Suppressor macrophage (primary cell): ENCODE measurements at regions not wholly inside any gene's neighbourhood (a gene's known extent, or its start where the extent isn't known, plus 50 kb on each side); places are given as distances from the start of the nearest gene placed in this dataset.

Experiments
- DNase-seq, 4 experiments: peaks; one replicate each; pipeline ENCODE4 v3.0.0-alpha.2; 2020 to 2022

DNA sequence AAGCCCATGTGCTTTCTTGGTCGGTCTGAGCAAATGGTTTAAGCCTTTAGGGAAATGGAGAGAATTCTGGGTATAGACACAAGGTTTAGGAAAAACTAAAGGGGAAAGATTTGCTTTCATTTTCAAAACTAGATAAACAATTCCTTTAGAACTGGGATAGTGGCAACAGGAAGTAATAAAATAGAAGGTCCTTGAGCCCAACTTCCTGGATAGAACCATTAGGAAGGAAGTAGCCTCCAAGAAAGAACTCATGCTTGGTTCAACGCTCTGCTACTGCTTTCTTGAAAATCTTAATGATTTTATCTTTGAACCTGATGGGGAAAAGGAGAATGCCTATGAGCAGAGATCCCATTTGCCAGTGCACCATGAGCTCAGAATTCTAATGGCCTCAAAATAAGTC lies 147.0 kb upstream of the THRB start:
- peak in 3 of 4 experiments; percentile 6 to 22 (median 16) for DNase-seq

GRCh38 chr3:24645047-24645446 lies 150.4 kb upstream of the THRB start:
- DNase-seq: no peak

DNA sequence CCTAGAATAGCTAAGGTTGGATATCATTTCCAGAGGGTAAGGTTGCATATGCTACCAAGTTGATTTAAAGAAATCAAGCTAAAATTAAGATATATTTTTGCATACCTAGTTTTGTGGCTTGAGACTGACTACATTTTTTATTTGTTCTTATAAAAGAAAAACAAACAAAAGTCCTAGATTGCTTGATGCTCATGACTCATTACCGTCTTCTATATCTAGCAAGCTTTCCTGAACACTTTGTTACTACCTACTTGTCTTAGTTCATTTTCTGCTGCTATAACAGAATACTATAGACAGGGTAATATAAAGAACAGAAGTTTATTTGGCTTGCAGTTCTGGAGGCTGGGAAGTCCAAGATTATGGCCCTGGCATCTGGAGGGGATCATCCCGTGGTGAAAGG lies 152.1 kb upstream of the THRB start:
- no peak for DNase-seq

GRCh38 chr3:24648063-24648462 lies 153.4 kb upstream of the THRB start:
- no peak for DNase-seq

GRCh38 chr3:24650839-24651238 lies 156.2 kb upstream of the THRB start:
- DNase-seq: no peak

- no peak for DNase-seq
Observed at GRCh38 chr3:24657870-24658510, 163.3 kb upstream of the THRB start.

- peak in 2 of 4 experiments; percentile 34 to 55 for DNase-seq
Observed at GRCh38 chr3:24661175-24661584, 166.5 kb upstream of the THRB start.

DNA sequence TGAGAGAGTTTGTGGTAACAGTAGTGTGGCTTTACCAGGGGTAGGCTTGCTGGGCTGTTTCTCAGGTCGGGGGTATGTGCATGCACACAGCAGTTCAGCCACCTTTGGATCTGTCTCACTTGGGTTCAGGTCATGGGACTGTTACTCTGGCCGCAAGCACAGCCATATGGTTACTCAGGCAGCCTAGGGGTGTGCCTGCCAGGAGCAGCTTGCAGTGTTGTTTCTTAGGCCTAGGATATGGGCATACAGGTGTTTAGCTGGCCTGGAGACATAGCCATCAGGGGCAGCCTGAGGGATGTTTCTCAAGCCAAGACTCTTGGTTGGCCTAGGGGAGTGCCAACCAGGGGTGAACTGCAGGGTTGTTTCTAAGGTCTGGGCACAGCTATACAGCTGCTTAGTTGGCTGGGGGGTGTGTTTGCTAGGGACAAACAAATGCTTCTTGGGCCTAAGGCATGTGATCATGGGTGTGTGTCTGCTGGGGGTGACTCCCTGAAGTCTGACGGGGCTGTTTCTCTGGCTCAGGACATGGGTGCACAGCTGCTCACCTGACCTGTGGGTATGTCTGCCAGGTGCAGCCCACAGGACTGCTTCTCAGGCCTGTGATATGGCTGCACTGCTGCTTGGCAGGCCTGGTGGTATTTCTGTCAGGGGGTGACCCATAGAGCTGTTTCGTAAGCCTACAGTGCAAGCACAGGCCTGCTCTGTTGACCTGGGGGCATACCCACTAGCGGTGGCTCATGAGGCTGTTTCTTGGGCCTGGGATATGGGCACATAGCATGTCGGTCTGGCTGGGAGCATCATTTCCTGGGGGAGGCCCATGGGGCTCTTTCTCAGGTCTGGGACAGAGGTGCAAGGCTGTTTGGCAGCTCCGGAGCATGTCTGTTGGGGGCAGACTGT lies 168.0 kb upstream of the THRB start:
- DNase-seq: no peak

DNA sequence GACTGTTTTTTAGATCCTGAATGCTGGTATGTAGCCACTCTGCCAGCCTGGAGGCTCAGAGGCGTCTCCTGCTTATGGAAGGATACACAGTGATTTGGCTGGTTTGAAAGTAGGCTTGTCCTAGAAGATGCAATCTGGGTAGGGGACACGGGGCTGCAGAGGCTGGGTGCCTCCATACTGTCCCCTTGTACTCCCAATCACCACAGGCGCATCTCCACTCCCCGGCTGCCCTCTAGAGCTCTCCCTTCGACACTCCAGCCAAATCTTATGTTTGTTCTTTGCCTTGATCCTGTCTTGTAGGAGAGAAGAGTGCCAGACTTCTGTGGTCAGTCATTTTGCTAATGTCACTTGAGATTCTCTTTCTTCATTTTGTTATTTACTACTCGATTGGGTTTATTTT lies 168.8 kb upstream of the THRB start:
- no peak for DNase-seq

GRCh38 chr3:24668039-24668438 lies 173.4 kb upstream of the THRB start:
- no peak for DNase-seq

- DNase-seq: no peak
Observed at GRCh38 chr3:24670871-24671270, 176.2 kb upstream of the THRB start.

- no peak for DNase-seq
Observed at GRCh38 chr3:24673596-24673995, 178.9 kb upstream of the THRB start.

DNA sequence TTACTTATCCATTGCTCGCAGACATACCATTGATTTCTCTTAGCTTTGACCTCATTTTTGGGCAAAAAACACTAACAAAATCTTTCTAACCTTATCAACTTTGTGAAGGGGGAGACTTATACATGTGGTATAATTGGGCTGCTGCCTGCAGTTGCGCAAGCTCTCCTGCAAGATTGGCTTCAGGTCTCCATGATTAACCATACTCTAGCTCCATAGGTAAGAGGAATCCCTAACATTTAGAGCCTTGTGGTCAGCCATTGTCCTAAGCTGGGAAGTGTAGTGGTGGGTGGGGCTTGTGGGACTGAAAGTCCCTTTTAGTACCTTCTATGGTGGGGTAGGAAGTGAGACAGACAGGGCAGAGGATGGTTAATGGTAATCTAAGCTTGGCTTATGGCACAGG lies 179.6 kb upstream of the THRB start:
- DNase-seq: no peak

GRCh38 chr3:24678021-24678420 lies 183.4 kb upstream of the THRB start:
- peak in 1 of 4 experiments; percentile 49 for DNase-seq

- peak; percentile 71 to 91 (median 79) for DNase-seq
Observed at GRCh38 chr3:24678421-24678865, 183.8 kb upstream of the THRB start.

DNA sequence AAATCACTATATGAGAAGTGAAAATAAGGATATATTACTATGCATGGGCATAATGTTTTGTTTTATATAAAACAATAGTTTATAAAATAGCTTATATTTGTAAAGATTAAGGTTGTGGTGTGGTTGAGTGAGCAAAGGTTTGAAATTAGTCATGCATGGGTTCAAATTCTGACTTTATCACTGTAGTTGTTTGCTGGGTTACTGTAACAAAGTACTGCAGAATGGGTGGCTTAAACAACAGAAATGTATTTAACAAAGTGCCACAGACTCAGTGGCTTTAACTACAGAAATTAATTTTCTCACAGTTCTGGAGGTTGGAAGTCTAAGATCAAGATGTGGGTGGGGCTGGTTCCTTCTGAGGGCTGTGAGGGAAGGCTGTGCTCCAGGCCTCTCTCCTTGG lies 184.8 kb upstream of the THRB start:
- DNase-seq: peak in 2 of 4 experiments; percentile 15 to 28

- DNase-seq: peak; percentile 77 to 89 (median 87)
Observed at GRCh38 chr3:24680214-24680967, 185.7 kb upstream of the THRB start.

GRCh38 chr3:24682141-24682547 lies 187.5 kb upstream of the THRB start:
- peak in 2 of 4 experiments; percentile 30 to 54 for DNase-seq

- DNase-seq: no peak
Observed at GRCh38 chr3:24683090-24683489, 188.4 kb upstream of the THRB start.

- DNase-seq: peak; percentile 52 to 63 (median 58)
Observed at GRCh38 chr3:24683633-24684384, 189.2 kb upstream of the THRB start.

- no peak for DNase-seq
Observed at GRCh38 chr3:24684506-24685023, 189.9 kb upstream of the THRB start.

DNA sequence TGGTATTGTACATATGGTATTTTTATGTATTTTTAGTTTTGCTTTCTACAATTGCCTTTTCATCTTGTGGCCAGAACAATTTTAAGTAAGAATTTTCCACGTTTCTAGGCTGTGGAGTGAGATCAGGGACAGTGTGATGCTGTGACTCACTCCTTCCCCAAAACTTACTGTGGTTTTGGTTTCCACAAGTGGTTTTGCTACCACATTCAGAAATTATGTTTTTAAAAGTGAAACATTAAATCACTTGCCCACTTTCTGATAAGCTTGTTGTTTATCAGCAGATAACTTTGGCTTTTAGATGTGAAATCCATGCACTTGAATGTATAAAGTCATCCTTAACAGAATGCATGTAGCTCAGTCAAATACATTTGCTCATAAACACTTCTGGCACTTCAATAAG lies 192.2 kb upstream of the THRB start:
- DNase-seq: peak; percentile 28 to 61 (median 44)
